ENCODE measurements at regions not wholly inside any gene's neighbourhood (a gene's known extent, or its start where the extent isn't known, plus 50 kb on each side); places are given as distances from the start of the nearest gene placed in this dataset.

DNA sequence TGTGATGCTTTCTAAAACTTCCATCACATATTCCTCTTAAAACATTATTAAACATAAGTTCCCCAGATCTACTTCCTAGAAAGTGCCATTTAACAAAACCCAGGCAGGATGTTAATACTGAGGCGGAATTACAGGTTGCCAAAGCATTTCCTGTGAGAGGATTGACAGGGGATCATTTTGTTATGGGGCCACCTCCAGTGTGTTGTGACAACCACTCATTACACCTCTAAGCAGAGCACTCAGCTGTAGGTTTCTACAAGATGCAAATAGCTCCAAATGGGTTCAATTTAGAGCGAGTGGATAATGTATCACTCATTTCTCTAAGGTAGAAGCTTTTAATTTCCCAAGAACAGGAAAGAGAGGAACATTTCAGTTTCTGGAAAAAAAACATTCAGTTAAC is 1429.5 kb upstream of the ACVR2A start:
- Histone ChIP-seq H3K9me3 (ENCODE audit: control insufficient read depth, insufficient read depth, low read depth, low read length) (0 out of 2 replicates have a peak, but pooled peaks cover 2% of the 10 kb centered on the region), H3K4me3 (ENCODE audit: low read depth in 2 of 2, low read length in 2 of 2) (no peak overlapping the region), H3K36me3 (ENCODE audit: control insufficient read depth, insufficient read depth, low read length) (no peaks in the 10 kb centered on the region), H3K27ac (ENCODE audit: low read length) (no peak overlapping the region), H3K27me3 (ENCODE audit: control insufficient read depth, insufficient read depth, low read length) (no peaks in the 10 kb centered on the region), H3K4me1 (ENCODE audit: control insufficient read depth, insufficient read depth, low read length) (no peaks in the 10 kb centered on the region)
- ATAC-seq (no peak), DNase-seq (ENCODE audit: low read depth, low spot score) (no peak)
- TF ChIP-seq, protein P1, sequence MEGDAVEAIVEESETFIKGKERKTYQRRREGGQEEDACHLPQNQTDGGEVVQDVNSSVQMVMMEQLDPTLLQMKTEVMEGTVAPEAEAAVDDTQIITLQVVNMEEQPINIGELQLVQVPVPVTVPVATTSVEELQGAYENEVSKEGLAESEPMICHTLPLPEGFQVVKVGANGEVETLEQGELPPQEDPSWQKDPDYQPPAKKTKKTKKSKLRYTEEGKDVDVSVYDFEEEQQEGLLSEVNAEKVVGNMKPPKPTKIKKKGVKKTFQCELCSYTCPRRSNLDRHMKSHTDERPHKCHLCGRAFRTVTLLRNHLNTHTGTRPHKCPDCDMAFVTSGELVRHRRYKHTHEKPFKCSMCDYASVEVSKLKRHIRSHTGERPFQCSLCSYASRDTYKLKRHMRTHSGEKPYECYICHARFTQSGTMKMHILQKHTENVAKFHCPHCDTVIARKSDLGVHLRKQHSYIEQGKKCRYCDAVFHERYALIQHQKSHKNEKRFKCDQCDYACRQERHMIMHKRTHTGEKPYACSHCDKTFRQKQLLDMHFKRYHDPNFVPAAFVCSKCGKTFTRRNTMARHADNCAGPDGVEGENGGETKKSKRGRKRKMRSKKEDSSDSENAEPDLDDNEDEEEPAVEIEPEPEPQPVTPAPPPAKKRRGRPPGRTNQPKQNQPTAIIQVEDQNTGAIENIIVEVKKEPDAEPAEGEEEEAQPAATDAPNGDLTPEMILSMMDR (IDR thresholded peaks at IDR 0.05), result no peak
- TF ChIP-seq TCF7L2 (IDR thresholded peaks at IDR 0.05; ENCODE audit: low read depth, low read length) (no peak), POLR2AphosphoS5 (IDR thresholded peaks at IDR 0.05; ENCODE audit: low read depth, low read length) (no peak), SIN3A (IDR thresholded peaks at IDR 0.05; ENCODE audit: borderline replicate concordance, insufficient read depth, low read depth, low read length) (no peak)
- TF ChIP-seq, protein P2, sequence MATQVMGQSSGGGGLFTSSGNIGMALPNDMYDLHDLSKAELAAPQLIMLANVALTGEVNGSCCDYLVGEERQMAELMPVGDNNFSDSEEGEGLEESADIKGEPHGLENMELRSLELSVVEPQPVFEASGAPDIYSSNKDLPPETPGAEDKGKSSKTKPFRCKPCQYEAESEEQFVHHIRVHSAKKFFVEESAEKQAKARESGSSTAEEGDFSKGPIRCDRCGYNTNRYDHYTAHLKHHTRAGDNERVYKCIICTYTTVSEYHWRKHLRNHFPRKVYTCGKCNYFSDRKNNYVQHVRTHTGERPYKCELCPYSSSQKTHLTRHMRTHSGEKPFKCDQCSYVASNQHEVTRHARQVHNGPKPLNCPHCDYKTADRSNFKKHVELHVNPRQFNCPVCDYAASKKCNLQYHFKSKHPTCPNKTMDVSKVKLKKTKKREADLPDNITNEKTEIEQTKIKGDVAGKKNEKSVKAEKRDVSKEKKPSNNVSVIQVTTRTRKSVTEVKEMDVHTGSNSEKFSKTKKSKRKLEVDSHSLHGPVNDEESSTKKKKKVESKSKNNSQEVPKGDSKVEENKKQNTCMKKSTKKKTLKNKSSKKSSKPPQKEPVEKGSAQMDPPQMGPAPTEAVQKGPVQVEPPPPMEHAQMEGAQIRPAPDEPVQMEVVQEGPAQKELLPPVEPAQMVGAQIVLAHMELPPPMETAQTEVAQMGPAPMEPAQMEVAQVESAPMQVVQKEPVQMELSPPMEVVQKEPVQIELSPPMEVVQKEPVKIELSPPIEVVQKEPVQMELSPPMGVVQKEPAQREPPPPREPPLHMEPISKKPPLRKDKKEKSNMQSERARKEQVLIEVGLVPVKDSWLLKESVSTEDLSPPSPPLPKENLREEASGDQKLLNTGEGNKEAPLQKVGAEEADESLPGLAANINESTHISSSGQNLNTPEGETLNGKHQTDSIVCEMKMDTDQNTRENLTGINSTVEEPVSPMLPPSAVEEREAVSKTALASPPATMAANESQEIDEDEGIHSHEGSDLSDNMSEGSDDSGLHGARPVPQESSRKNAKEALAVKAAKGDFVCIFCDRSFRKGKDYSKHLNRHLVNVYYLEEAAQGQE (IDR thresholded peaks at IDR 0.05; ENCODE audit: insufficient read depth in 1 of 2, low read depth in 2 of 2, low read length in 1 of 2), result no peak
- no TSS peak for BruUV-seq (replicated peaks)
- ChIA-PET POLR2A (no interaction called here), CTCF (no interaction called here)
- in situ Hi-C loops (cut with HindIII; ENCODE audit: low pct_unique_long_range_greater_than_20kb, low sequenced_read_pairs) (no loop called here), intact Hi-C loops (cut with micrococcal nuclease; ENCODE audit: unreplicated experiment) (no loop called here)

DNA sequence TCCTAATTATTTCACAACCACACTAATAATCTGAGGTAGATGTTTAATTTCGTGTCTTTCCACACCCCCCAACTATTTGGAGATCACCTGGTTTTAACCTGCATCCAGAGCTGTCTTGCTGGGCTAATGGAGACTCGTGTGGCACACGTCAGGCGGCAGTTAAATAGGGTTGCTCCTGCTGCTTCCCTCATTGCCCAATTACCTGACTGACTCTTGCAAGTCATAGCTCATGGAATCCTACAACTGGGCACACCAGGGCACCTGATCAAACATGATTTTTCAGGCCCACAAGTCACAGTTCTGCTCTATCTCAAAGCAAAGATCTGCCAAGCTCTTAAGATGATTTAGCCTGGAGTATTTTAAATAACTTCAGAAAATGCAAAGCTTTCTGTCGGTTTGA is 1430.4 kb upstream of the ACVR2A start:
- in situ Hi-C loops (cut with HindIII; ENCODE audit: low pct_unique_long_range_greater_than_20kb, low sequenced_read_pairs), result no loop called here

More for the DNA sequence above, 1430.4 kb upstream of the ACVR2A start:
- no TSS peak for BruUV-seq (replicated peaks)
- H3K27ac ChIP-seq (ENCODE audit: low read length), result no peak overlapping the region
- POLR2A ChIA-PET, result no interaction called here
- TF ChIP-seq, protein P1 (IDR thresholded peaks at IDR 0.05), result no peak
- TF ChIP-seq SIN3A (IDR thresholded peaks at IDR 0.05; ENCODE audit: borderline replicate concordance, insufficient read depth, low read depth, low read length) (no peak), TCF7L2 (IDR thresholded peaks at IDR 0.05; ENCODE audit: low read depth, low read length) (no peak), POLR2AphosphoS5 (IDR thresholded peaks at IDR 0.05; ENCODE audit: low read depth, low read length) (no peak)
- TF ChIP-seq, protein P2 (IDR thresholded peaks at IDR 0.05; ENCODE audit: insufficient read depth in 1 of 2, low read depth in 2 of 2, low read length in 1 of 2), result no peak
- no peak overlapping the region for H3K4me3 ChIP-seq (ENCODE audit: low read depth in 2 of 2, low read length in 2 of 2)
- no peaks in the 10 kb centered on the region for H3K27me3 ChIP-seq (ENCODE audit: control insufficient read depth, insufficient read depth, low read length)
- H3K4me1 ChIP-seq (ENCODE audit: control insufficient read depth, insufficient read depth, low read length), result no peaks in the 10 kb centered on the region
- ATAC-seq (no peak), DNase-seq (ENCODE audit: low read depth, low spot score) (no peak)
- H3K9me3 ChIP-seq (ENCODE audit: control insufficient read depth, insufficient read depth, low read depth, low read length), result 0 out of 2 replicates have a peak, but pooled peaks cover 2% of the 10 kb centered on the region
- intact Hi-C loops (cut with micrococcal nuclease; ENCODE audit: unreplicated experiment), result no loop called here
- CTCF ChIA-PET, result no interaction called here
- no peaks in the 10 kb centered on the region for H3K36me3 ChIP-seq (ENCODE audit: control insufficient read depth, insufficient read depth, low read length)
